Breast epithelium (tissue), 3 donors: ENCODE measurements at regions not wholly inside any gene's neighbourhood (a gene's known extent, or its start where the extent isn't known, plus 50 kb on each side); places are given as distances from the start of the nearest gene placed in this dataset.

Source experiments
- CTCF ChIP-seq, 3 donors: fragments of 450-650 bp; IDR thresholded peaks; one replicate each; pipeline ENCODE4 v1.5.1; 2016 to 2017; ENCODE audit warnings: antibody characterized with exemption in 3 of 3, mild to moderate bottlenecking in 3 of 3, moderate library complexity in 3 of 3
- POLR2A ChIP-seq: fragments of 450-650 bp; IDR thresholded peaks from one replicate; pipeline ENCODE4 v1.6.1; 2016; ENCODE audit warnings: antibody characterized with exemption, mild to moderate bottlenecking, moderate library complexity
- POLR2AphosphoS5 ChIP-seq, 3 donors: sonication (generic); formaldehyde crosslinking; IDR thresholded peaks; one replicate each; pipeline ENCODE4 v1.6.1; 2017; ENCODE audit warnings: antibody characterized with exemption in 3 of 3

GRCh38 chr2:12194968-12195367 is 448.5 kb downstream of the LPIN1 start:
- TF ChIP-seq POLR2AphosphoS5 (IDR thresholded peaks at IDR 0.05) (no peak), CTCF (IDR thresholded peaks at IDR 0.05) (no peak), POLR2A (no peak)
